Neural progenitor cell (in vitro differentiated cells): ENCODE measurements at regions not wholly inside any gene's neighbourhood (a gene's known extent, or its start where the extent isn't known, plus 50 kb on each side); places are given as distances from the start of the nearest gene placed in this dataset.
A peak's percentile ranks its signal among the peaks of the same experiment; 100 is the strongest.

Experiments
- DNase-seq: peaks from one replicate; pipeline ENCODE4 v3.0.0-alpha.2; 2016; ENCODE audit warnings: low spot score
- H2AFZ ChIP-seq: fragments of 200-600 bp; sonication (generic); replicated peaks from 2 replicates; pipeline ENCODE4 v1.6.1; 2016; ENCODE audit warnings: antibody characterized with exemption
- H3F3A ChIP-seq: fragments of 200-600 bp; sonication (generic); 2 replicates; pipeline ENCODE4 v1.6.1; 2016; ENCODE audit warnings: antibody characterized with exemption, low read depth
- H3K27ac ChIP-seq: fragments of 200-600 bp; sonication (generic); 2 replicates; pipeline ENCODE4 v1.5.1; 2016; ENCODE audit warnings: mild to moderate bottlenecking
- H3K27me3 ChIP-seq: fragments of 200-600 bp; sonication (generic); 2 replicates; pipeline ENCODE4 v1.6.1; 2016; ENCODE audit warnings: mild to moderate bottlenecking, moderate library complexity
- H3K36me3 ChIP-seq: fragments of 200-600 bp; sonication (generic); 2 replicates; pipeline ENCODE4 v1.5.1; 2016
- H3K4me1 ChIP-seq: fragments of 200-600 bp; sonication (generic); 2 replicates; pipeline ENCODE4 v1.6.1; 2016; ENCODE audit warnings: mixed run types
- H3K4me2 ChIP-seq: fragments of 200-600 bp; sonication (generic); 2 replicates; pipeline ENCODE4 v1.6.1; 2016
- H3K4me3 ChIP-seq: fragments of 200-600 bp; sonication (generic); 2 replicates; pipeline ENCODE4 v1.5.1; 2016
- H3K79me2 ChIP-seq: fragments of 200-600 bp; sonication (generic); 2 replicates; pipeline ENCODE4 v1.6.1; 2016; ENCODE audit warnings: low read depth
- H3K9ac ChIP-seq: fragments of 200-600 bp; sonication (generic); 2 replicates; pipeline ENCODE4 v1.6.1; 2016
- H3K9me3 ChIP-seq: fragments of 200-600 bp; sonication (generic); 2 replicates; pipeline ENCODE4 v1.5.1; 2016; ENCODE audit warnings: low read depth
- H4K20me1 ChIP-seq: fragments of 200-600 bp; sonication (generic); 2 replicates; pipeline ENCODE4 v1.6.1; 2016; ENCODE audit warnings: low read depth
- H3K27ac Mint-ChIP-seq: 3 replicates; pipeline ENCODE4 v1.8.0; 2021; ENCODE audit warnings: mixed read lengths
- H3K27me3 Mint-ChIP-seq: 2 replicates; pipeline ENCODE4 v1.8.0; 2022; ENCODE audit warnings: low read depth, mild to moderate bottlenecking, inconsistent platforms, moderate library complexity, mixed read lengths; ENCODE audit not compliant: insufficient read depth
- H3K36me3 Mint-ChIP-seq: 3 replicates; pipeline ENCODE4 v1.8.0; 2021; ENCODE audit warnings: mixed read lengths
- H3K4me1 Mint-ChIP-seq: 3 replicates; pipeline ENCODE4 v1.8.0; 2021; ENCODE audit warnings: mixed read lengths
- H3K4me3 Mint-ChIP-seq: 3 replicates; pipeline ENCODE4 v1.8.0; 2021; ENCODE audit warnings: mild to moderate bottlenecking, moderate library complexity, mixed read lengths
- H3K9me3 Mint-ChIP-seq: 3 replicates; pipeline ENCODE4 v1.8.0; 2020; ENCODE audit warnings: mixed read lengths
- EZH2 ChIP-seq: fragments of 200-600 bp; sonication (generic); IDR thresholded peaks from 2 replicates; pipeline ENCODE4 v1.6.1; 2017; ENCODE audit warnings: antibody characterized with exemption, mild to moderate bottlenecking, moderate library complexity
- EZH2phosphoT487 ChIP-seq: fragments of 200-600 bp; sonication (generic); IDR thresholded peaks from 2 replicates; pipeline ENCODE4 v1.6.1; 2017; ENCODE audit warnings: antibody characterized with exemption
- TF ChIP-seq, protein P1 (sequence below): fragments of 200-600 bp; sonication (generic); IDR thresholded peaks from 2 replicates; pipeline ENCODE4 v1.5.1; 2017; ENCODE audit warnings: antibody characterized with exemption, mild to moderate bottlenecking

DNA sequence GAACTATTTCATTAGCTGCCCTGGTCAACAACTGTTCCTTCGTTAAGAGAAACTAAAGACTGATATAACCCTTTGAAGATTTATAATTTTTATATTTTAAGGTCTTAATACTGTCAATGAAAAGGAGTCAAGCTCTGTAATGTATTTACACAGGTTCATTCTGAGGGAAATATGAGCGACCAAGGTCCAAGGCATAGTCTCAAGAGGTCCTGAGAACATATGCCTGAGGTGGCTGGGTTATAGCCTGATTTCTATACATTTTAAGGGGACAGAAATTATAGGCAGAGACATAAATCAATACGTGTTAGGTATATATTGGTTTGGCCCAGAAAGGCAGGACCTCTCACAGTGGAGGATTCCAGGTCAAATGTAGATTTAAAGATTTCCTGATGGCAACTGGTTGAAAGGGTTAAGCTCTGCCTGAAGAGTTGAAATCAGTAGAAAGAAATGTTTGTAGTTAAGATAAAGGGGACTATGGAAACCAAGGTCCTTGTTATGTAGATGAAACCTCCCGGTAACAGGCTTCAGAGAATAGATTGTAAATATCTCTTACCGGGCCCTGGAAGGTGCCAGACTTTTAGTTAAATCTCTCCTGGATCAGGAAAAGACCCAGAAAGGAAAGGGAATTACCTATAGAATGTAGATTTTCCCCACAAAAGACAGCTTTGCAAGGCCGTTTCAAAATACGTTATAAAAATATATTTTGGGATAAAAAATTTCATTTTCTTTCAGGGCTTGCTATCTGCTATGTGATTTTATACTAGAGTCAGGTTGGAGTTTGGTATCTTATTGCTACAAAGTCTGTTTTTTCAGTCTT lies 107.3 kb upstream of the PRLR start:
- H3K36me3 Mint-ChIP-seq = peaks cover 4% of the 10 kb centered on the region
- H3K36me3 ChIP-seq = no peaks in the 10 kb centered on the region
- peak overlapping the region; percentile 57 for H3K27ac ChIP-seq
- no peak overlapping the region for H3K4me2 ChIP-seq
- H3K4me3 Mint-ChIP-seq = no peak overlapping the region
- peak; percentile 34 for DNase-seq
- H4K20me1 ChIP-seq = no peaks in the 10 kb centered on the region
- H3K27me3 Mint-ChIP-seq = no peaks in the 10 kb centered on the region
- H3K4me3 ChIP-seq = no peak overlapping the region
- no peaks in the 10 kb centered on the region for H3K79me2 ChIP-seq
- H3K9me3 Mint-ChIP-seq = peaks cover 6% of the 10 kb centered on the region
- no peaks in the 10 kb centered on the region for H3K27me3 ChIP-seq
- H3F3A ChIP-seq = peaks cover 16% of the 10 kb centered on the region
- peaks cover 14% of the 10 kb centered on the region for H3K4me1 ChIP-seq
- peak overlapping the region; percentile 46 for H2AFZ ChIP-seq
- H3K9me3 ChIP-seq = no peaks in the 10 kb centered on the region
- peaks cover 29% of the 10 kb centered on the region for H3K4me1 Mint-ChIP-seq
- peak overlapping the region; percentile 76 for H3K27ac Mint-ChIP-seq
- TF ChIP-seq, protein P1, sequence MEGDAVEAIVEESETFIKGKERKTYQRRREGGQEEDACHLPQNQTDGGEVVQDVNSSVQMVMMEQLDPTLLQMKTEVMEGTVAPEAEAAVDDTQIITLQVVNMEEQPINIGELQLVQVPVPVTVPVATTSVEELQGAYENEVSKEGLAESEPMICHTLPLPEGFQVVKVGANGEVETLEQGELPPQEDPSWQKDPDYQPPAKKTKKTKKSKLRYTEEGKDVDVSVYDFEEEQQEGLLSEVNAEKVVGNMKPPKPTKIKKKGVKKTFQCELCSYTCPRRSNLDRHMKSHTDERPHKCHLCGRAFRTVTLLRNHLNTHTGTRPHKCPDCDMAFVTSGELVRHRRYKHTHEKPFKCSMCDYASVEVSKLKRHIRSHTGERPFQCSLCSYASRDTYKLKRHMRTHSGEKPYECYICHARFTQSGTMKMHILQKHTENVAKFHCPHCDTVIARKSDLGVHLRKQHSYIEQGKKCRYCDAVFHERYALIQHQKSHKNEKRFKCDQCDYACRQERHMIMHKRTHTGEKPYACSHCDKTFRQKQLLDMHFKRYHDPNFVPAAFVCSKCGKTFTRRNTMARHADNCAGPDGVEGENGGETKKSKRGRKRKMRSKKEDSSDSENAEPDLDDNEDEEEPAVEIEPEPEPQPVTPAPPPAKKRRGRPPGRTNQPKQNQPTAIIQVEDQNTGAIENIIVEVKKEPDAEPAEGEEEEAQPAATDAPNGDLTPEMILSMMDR = no peak
- TF ChIP-seq EZH2 (no peak), EZH2phosphoT487 (no peak)
- H3K9ac ChIP-seq = no peak overlapping the region

DNA sequence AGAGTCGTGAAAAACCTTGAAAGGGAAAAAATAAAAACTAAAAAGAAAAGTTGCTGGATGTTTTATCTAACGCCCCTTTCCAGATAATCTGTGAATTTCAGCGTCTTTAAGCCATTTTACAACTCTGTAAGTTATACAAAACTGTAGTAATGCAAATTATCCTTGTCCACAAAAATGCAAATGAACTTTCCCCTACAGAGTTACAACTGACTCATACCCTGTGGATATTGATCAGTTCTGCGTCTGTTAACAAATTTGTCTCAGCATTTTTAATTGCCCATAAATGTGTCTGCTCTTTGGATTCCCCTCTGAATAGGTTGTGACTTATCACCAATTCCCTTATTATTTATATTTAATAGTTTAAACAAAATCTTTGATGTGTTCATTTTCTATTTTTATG lies 105.9 kb upstream of the PRLR start:
- Histone ChIP-seq H3K9ac (no peak overlapping the region), H3K27ac (no peak overlapping the region), H2AFZ (no peak overlapping the region), H3K27me3 (no peaks in the 10 kb centered on the region), H3K4me2 (no peak overlapping the region), H3K9me3 (no peaks in the 10 kb centered on the region), H4K20me1 (no peaks in the 10 kb centered on the region), H3K4me3 (no peak overlapping the region), H3K79me2 (no peaks in the 10 kb centered on the region), H3F3A (peaks cover 16% of the 10 kb centered on the region), H3K36me3 (no peaks in the 10 kb centered on the region), H3K4me1 (peaks cover 14% of the 10 kb centered on the region)
- H3K4me1 Mint-ChIP-seq = peaks cover 37% of the 10 kb centered on the region
- H3K4me3 Mint-ChIP-seq = no peak overlapping the region
- H3K27ac Mint-ChIP-seq = no peak overlapping the region
- H3K27me3 Mint-ChIP-seq = no peaks in the 10 kb centered on the region
- peaks cover 4% of the 10 kb centered on the region for H3K36me3 Mint-ChIP-seq
- peaks cover 6% of the 10 kb centered on the region for H3K9me3 Mint-ChIP-seq
- TF ChIP-seq, protein P1 = no peak
- TF ChIP-seq EZH2phosphoT487 (no peak), EZH2 (no peak)
- DNase-seq = no peak

DNA sequence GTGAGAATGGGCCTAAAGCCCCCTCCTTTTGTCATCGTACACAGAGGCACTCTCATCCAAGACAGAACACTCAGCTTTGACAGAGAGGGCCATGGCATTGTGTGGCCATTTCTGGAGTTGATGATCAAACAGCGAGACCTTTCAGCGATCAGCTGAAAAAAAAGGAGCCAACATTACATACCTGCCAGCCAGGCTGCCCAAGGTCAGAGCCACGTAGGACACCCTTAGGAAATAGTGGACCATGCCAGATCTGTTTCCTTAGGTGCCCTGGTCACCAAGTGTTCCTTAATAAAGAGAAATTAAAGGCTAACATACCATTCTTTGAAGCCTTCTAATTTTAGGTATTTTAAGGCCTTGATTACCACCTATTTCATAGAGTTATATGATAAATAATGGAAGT lies 105.5 kb upstream of the PRLR start:
- no peak overlapping the region for H2AFZ ChIP-seq
- Mint-ChIP-seq H3K27me3 (no peaks in the 10 kb centered on the region), H3K9me3 (peaks cover 6% of the 10 kb centered on the region), H3K27ac (no peak overlapping the region), H3K4me3 (no peak overlapping the region), H3K4me1 (peaks cover 37% of the 10 kb centered on the region), H3K36me3 (peaks cover 4% of the 10 kb centered on the region)
- peak; percentile 14 for DNase-seq
- peaks cover 14% of the 10 kb centered on the region for H3K4me1 ChIP-seq
- no peaks in the 10 kb centered on the region for H4K20me1 ChIP-seq
- TF ChIP-seq, protein P1 = no peak
- no peak for TF ChIP-seq EZH2phosphoT487
- TF ChIP-seq EZH2 = no peak
- H3F3A ChIP-seq = peaks cover 16% of the 10 kb centered on the region
- H3K4me3 ChIP-seq = no peak overlapping the region
- no peak overlapping the region for H3K9ac ChIP-seq
- no peaks in the 10 kb centered on the region for H3K27me3 ChIP-seq
- H3K4me2 ChIP-seq = no peak overlapping the region
- no peak overlapping the region for H3K27ac ChIP-seq
- no peaks in the 10 kb centered on the region for H3K9me3 ChIP-seq
- H3K79me2 ChIP-seq = no peaks in the 10 kb centered on the region
- H3K36me3 ChIP-seq = no peaks in the 10 kb centered on the region
